B cell (primary cell): ENCODE measurements at regions not wholly inside any gene's neighbourhood (a gene's known extent, or its start where the extent isn't known, plus 50 kb on each side); places are given as distances from the start of the nearest gene placed in this dataset.

Experiments used
- ATAC-seq: fragments of 200-7000 bp; cut with Tn5 transposase; one replicate; pipeline ENCODE4 v1.10.0; 2021; ENCODE audit warnings: low read depth, mild to moderate bottlenecking, moderate number of reproducible peaks, moderate library complexity
- CTCF ChIA-PET: fragments of 350-600 bp; sonication (Branson Sonifier 250); formaldehyde crosslinking; loops from one replicate; lab custom pipeline; 2021; ENCODE audit warnings: antibody characterized with exemption, inconsistent platforms; lab: Charles Lee
- POLR2A ChIA-PET: fragments of 350-600 bp; sonication (Branson Sonifier 250); formaldehyde crosslinking; loops from one replicate; lab custom pipeline; 2021; ENCODE audit warnings: antibody characterized with exemption; lab: Charles Lee
- DNase-seq: peaks from one replicate; pipeline ENCODE4 v3.0.0; 2013
- H2AFZ ChIP-seq: 2 replicates; pipeline ENCODE4 v1.6.1; 2012; ENCODE audit warnings: mild to moderate bottlenecking, low read depth, low read length; ENCODE audit not compliant: insufficient read depth, poor library complexity, severe bottlenecking
- H3K27ac ChIP-seq, 2 donors: 1 replicate in 1 of 2; 2 replicates in 1 of 2; pipeline ENCODE4 v1.5.1; 2012 to 2013; ENCODE audit warnings: low read length in 2 of 2, mild to moderate bottlenecking in 2 of 2, moderate library complexity in 1 of 2
- H3K27me3 ChIP-seq, 4 experiments: fragments of 200-600 bp in 1 of 4; sonication (generic) in 1 of 4; replicated peaks in 1 of 4; 1 replicate in 2 of 4; 2 replicates in 2 of 4; pipeline versions ENCODE4 v1.6.1 to v1.7.0; 2013 to 2016; ENCODE audit warnings: low read length in 3 of 4, mild to moderate bottlenecking in 2 of 4, mixed read lengths in 1 of 4, moderate library complexity in 1 of 4; ENCODE audit not compliant: insufficient read depth in 4 of 4, control insufficient read depth in 3 of 4; ENCODE audit errors: control extremely low read depth in 1 of 4
- H3K36me3 ChIP-seq, 2 experiments: replicated peaks in 1 of 2; 1 replicate in 1 of 2; 2 replicates in 1 of 2; pipeline versions ENCODE4 v1.6.1 to v1.7.1; 2013; ENCODE audit warnings: low read length in 1 of 2; ENCODE audit not compliant: insufficient read depth in 2 of 2, control insufficient read depth in 1 of 2; ENCODE audit errors: control extremely low read depth in 1 of 2, extremely low read depth in 1 of 2
- H3K4me1 ChIP-seq, 2 donors: fragments of 200-600 bp in 1 of 2; sonication (generic) in 1 of 2; 1 replicate in 1 of 2; 2 replicates in 1 of 2; pipeline versions ENCODE4 v1.5.1 to v1.6.1; 2013 to 2017; ENCODE audit warnings: low read length in 2 of 2; ENCODE audit not compliant: control insufficient read depth in 2 of 2, insufficient read depth in 2 of 2
- H3K4me2 ChIP-seq: replicated peaks from 2 replicates; pipeline ENCODE3; 2012; ENCODE audit warnings: mild to moderate bottlenecking, low read depth, low read length; ENCODE audit not compliant: poor library complexity, severe bottlenecking
- H3K4me3 ChIP-seq, 5 experiments: fragments of 200-600 bp in 1 of 5; sonication (generic) in 1 of 5; 1 replicate in 3 of 5; 2 replicates in 2 of 5; pipeline versions ENCODE4 v1.5.1 to v1.7.0; 2011 to 2016; ENCODE audit warnings: low read length in 4 of 5, mild to moderate bottlenecking in 4 of 5, low read depth in 2 of 5, control low read depth in 1 of 5, moderate library complexity in 1 of 5; ENCODE audit not compliant: insufficient read depth in 1 of 5; ENCODE audit errors: control extremely low read depth in 1 of 5, extremely low read depth in 1 of 5
- H3K79me2 ChIP-seq: fragments of 200-600 bp; sonication (generic); one replicate; pipeline ENCODE4 v1.6.0; 2016; ENCODE audit warnings: low read length; ENCODE audit not compliant: control insufficient read depth, insufficient read depth
- H3K9ac ChIP-seq: fragments of 200-600 bp; sonication (generic); 2 replicates; pipeline ENCODE4 v1.6.1; 2017; ENCODE audit warnings: mild to moderate bottlenecking, low read length, moderate library complexity
- H3K9me3 ChIP-seq, 3 donors: one replicate each; pipeline versions ENCODE4 v1.6.1 to v1.7.1; 2013; ENCODE audit warnings: low read length in 2 of 3; ENCODE audit not compliant: control insufficient read depth in 2 of 3, insufficient read depth in 1 of 3; ENCODE audit errors: control extremely low read depth in 1 of 3
- H4K20me1 ChIP-seq: 2 replicates; pipeline ENCODE4 v1.6.0; 2012; ENCODE audit warnings: mild to moderate bottlenecking, low read length; ENCODE audit not compliant: insufficient read depth, control insufficient read depth, poor library complexity, severe bottlenecking
- H3K27ac Mint-ChIP-seq: one replicate; pipeline ENCODE4 v1.8.0; 2021; ENCODE audit warnings: mixed read lengths
- H3K27me3 Mint-ChIP-seq: one replicate; pipeline ENCODE4 v1.8.0; 2021; ENCODE audit warnings: mixed read lengths
- H3K4me1 Mint-ChIP-seq: one replicate; pipeline ENCODE4 v1.8.0; 2021; ENCODE audit warnings: mixed read lengths
- H3K4me3 Mint-ChIP-seq: one replicate; pipeline ENCODE4 v1.8.0; 2021; ENCODE audit warnings: mixed read lengths
- H3K9me3 Mint-ChIP-seq: one replicate; pipeline ENCODE4 v1.8.0; 2022; ENCODE audit warnings: mixed read lengths; ENCODE audit not compliant: insufficient read depth
- EZH2 ChIP-seq: IDR thresholded peaks from 2 replicates; pipeline ENCODE4 v1.6.1; 2012; ENCODE audit warnings: borderline replicate concordance, low read depth, mild to moderate bottlenecking, moderate library complexity, low read length; ENCODE audit not compliant: insufficient read depth, poor library complexity, severe bottlenecking
- WGBS: methylation state at CpG from one replicate; pipeline ENCODE4 v1.1.5; 2013; ENCODE audit warnings: missing lambda C conversion rate; ENCODE audit not compliant: insufficient coverage; 5-methylcytosine and 5-hydroxymethylcytosine counted together
- intact Hi-C: fragments of 100-400 bp; cut with micrococcal nuclease; formaldehyde crosslinking; loops from one replicate; pipeline ENCODE4 v1.10.0; 2022
- TF ChIP-seq, protein P1 (sequence below): fragments of 200-600 bp; IDR thresholded peaks from one replicate; pipeline ENCODE4 v1.8.0; 2022; ENCODE audit warnings: antibody characterized with exemption, mild to moderate bottlenecking

DNA sequence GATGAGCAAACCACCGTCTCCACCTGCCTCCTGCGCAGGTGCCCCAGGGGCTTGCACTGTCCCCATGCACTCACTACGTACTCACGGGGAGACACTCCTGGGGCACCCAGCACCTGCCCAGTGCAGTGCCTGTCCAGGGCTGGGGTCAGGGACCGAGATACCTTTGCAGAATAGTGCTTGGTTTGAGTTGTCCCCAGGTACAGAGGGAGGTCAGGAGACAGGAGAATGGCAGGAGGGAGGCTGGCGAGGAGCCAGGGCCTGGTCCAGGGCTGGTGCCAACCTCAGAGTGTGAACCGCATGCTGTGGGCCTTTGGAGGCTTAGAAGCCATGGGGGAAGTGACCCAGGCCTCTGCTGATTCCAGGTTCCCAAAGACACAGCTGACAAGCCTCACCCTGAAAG is 110.1 kb upstream of the GPR26 start:
- no peaks in the 10 kb centered on the region for H3K9me3 Mint-ChIP-seq
- intact Hi-C loops, result loop anchor here (10.0 kb wide), 1 partner anchor 1211 kb away; no protein-coding TSS in a partner anchor
- WGBS, result 84% methylated on average over 7 of the region's 7 CpGs
- Histone ChIP-seq H3K4me3 (no peak overlapping the region), H3K4me1 (peaks cover 3 to 5% of the 10 kb centered on the region in 2 donors), H3K9me3 (no peaks in the 10 kb centered on the region), H3K36me3 (no peaks in the 10 kb centered on the region), H2AFZ (no peak overlapping the region), H3K79me2 (no peaks in the 10 kb centered on the region), H3K9ac (no peak overlapping the region), H3K4me2 (no peak overlapping the region), H4K20me1 (no peaks in the 10 kb centered on the region), H3K27ac (no peak overlapping the region), H3K27me3 (peaks cover 0 to 4% (median 0%) of the 10 kb centered on the region in 4 experiments)
- peaks cover 13% of the 10 kb centered on the region for H3K27me3 Mint-ChIP-seq
- ChIA-PET CTCF (interaction anchor here (5.5 kb wide), 1 partner anchor 512 kb away, joined by 71 read pairs; no protein-coding TSS in a partner anchor), POLR2A (no interaction called here)
- no peaks in the 10 kb centered on the region for H3K4me1 Mint-ChIP-seq
- TF ChIP-seq EZH2, result no peak
- TF ChIP-seq, protein P1, sequence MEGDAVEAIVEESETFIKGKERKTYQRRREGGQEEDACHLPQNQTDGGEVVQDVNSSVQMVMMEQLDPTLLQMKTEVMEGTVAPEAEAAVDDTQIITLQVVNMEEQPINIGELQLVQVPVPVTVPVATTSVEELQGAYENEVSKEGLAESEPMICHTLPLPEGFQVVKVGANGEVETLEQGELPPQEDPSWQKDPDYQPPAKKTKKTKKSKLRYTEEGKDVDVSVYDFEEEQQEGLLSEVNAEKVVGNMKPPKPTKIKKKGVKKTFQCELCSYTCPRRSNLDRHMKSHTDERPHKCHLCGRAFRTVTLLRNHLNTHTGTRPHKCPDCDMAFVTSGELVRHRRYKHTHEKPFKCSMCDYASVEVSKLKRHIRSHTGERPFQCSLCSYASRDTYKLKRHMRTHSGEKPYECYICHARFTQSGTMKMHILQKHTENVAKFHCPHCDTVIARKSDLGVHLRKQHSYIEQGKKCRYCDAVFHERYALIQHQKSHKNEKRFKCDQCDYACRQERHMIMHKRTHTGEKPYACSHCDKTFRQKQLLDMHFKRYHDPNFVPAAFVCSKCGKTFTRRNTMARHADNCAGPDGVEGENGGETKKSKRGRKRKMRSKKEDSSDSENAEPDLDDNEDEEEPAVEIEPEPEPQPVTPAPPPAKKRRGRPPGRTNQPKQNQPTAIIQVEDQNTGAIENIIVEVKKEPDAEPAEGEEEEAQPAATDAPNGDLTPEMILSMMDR, result no peak
- no peak overlapping the region for H3K4me3 Mint-ChIP-seq
- H3K27ac Mint-ChIP-seq, result no peak overlapping the region
- ATAC-seq, result no peak
- no peak for DNase-seq

DNA sequence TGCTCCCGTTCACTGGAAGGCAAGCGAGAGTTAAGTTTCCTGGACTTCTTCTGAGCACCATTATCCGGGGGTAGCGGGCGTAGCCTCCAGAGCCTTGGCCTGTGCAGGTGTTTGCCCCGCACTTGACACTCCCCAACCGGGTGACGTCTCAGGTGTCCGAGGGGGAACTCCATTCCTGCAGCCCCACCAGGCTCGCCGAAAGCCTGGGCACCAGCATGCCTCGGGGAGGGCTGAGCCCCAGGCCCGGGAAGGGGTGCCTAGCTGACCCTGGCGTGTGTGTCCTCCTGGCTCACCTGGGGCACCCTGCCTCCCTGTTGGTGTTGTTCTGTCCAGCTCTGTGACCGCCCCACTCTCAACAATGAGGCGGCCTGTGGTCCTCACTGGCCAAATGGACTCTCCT is 109.4 kb upstream of the GPR26 start:
- Histone ChIP-seq H3K27ac (no peak overlapping the region), H3K4me1 (peaks cover 3 to 5% of the 10 kb centered on the region in 2 donors), H4K20me1 (no peaks in the 10 kb centered on the region), H3K4me2 (no peak overlapping the region), H3K4me3 (no peak overlapping the region), H3K9ac (no peak overlapping the region), H3K9me3 (no peaks in the 10 kb centered on the region), H2AFZ (no peak overlapping the region), H3K36me3 (no peaks in the 10 kb centered on the region), H3K79me2 (no peaks in the 10 kb centered on the region), H3K27me3 (peaks cover 0 to 4% (median 0%) of the 10 kb centered on the region in 4 experiments)
- POLR2A ChIA-PET, result no interaction called here
- Mint-ChIP-seq H3K4me1 (no peaks in the 10 kb centered on the region), H3K9me3 (no peaks in the 10 kb centered on the region), H3K4me3 (no peak overlapping the region), H3K27ac (no peak overlapping the region), H3K27me3 (peaks cover 13% of the 10 kb centered on the region)
- ATAC-seq, result no peak
- intact Hi-C loops, result loop anchor here (10.0 kb wide), 1 partner anchor 1212 kb away; no protein-coding TSS in a partner anchor
- TF ChIP-seq EZH2, result no peak
- TF ChIP-seq, protein P1, result no peak
- no peak for DNase-seq
- CTCF ChIA-PET, result interaction anchor here (5.5 kb wide), 1 partner anchor 513 kb away, joined by 71 read pairs; no protein-coding TSS in a partner anchor
- WGBS, result 88% methylated on average over 14 of the region's 16 CpGs
